GM23338 (cell line): ENCODE measurements at regions not wholly inside any gene's neighbourhood (a gene's known extent, or its start where the extent isn't known, plus 50 kb on each side); places are given as distances from the start of the nearest gene placed in this dataset.

ENCODE experiments used
- ATAC-seq: fragments of 200-7000 bp; cut with Tn5 transposase; 3 replicates; pipeline ENCODE4 v1.9.1; 2020
- DNase-seq: peaks from one replicate; pipeline ENCODE4 v3.0.0-alpha.2; 2015; ENCODE audit warnings: low spot score
- H2AFZ ChIP-seq: fragments of 200-600 bp; sonication (generic); 2 replicates; pipeline ENCODE4 v1.8.0; 2016; ENCODE audit warnings: antibody characterized with exemption, mild to moderate bottlenecking, moderate library complexity
- H3F3A ChIP-seq: fragments of 200-600 bp; sonication (generic); replicated peaks from 2 replicates; pipeline ENCODE4 v1.8.0; 2017; ENCODE audit warnings: antibody characterized with exemption, mixed run types, low read depth
- H3K27ac ChIP-seq: fragments of 200-600 bp; sonication (generic); 2 replicates; pipeline ENCODE4 v1.6.1; 2016; ENCODE audit warnings: low read depth
- H3K27me3 ChIP-seq: fragments of 200-600 bp; sonication (generic); 2 replicates; pipeline ENCODE4 v1.8.0; 2016; ENCODE audit warnings: mild to moderate bottlenecking, mixed run types, moderate library complexity; ENCODE audit not compliant: insufficient read depth
- H3K36me3 ChIP-seq: fragments of 200-600 bp; sonication (generic); 2 replicates; pipeline ENCODE4 v1.8.0; 2016; ENCODE audit warnings: mild to moderate bottlenecking; ENCODE audit not compliant: insufficient read depth
- H3K4me1 ChIP-seq: fragments of 200-600 bp; sonication (generic); 2 replicates; pipeline ENCODE4 v1.8.0; 2016; ENCODE audit warnings: mild to moderate bottlenecking, moderate library complexity; ENCODE audit not compliant: insufficient read depth
- H3K4me2 ChIP-seq: fragments of 200-600 bp; sonication (generic); 2 replicates; pipeline ENCODE4 v1.7.1; 2017; ENCODE audit warnings: mixed run types
- H3K4me3 ChIP-seq: fragments of 200-600 bp; sonication (generic); 2 replicates; pipeline ENCODE4 v1.6.1; 2016; ENCODE audit warnings: mixed run types
- H3K79me2 ChIP-seq: fragments of 200-600 bp; sonication (generic); replicated peaks from 2 replicates; pipeline ENCODE4 v1.8.0; 2017; ENCODE audit warnings: mild to moderate bottlenecking; ENCODE audit not compliant: insufficient read depth
- H3K9me2 ChIP-seq: fragments of 200-600 bp; sonication (generic); 2 replicates; pipeline ENCODE4 v1.8.0; 2017; ENCODE audit not compliant: insufficient read depth
- H4K20me1 ChIP-seq: fragments of 200-600 bp; sonication (generic); replicated peaks from 2 replicates; pipeline ENCODE4 v1.8.0; 2017; ENCODE audit warnings: mild to moderate bottlenecking; ENCODE audit not compliant: insufficient read depth
- H3K27ac Mint-ChIP-seq: 2 replicates; pipeline ENCODE4 v1.8.0; 2020; ENCODE audit warnings: inconsistent platforms, mild to moderate bottlenecking, moderate library complexity, mixed read lengths
- H3K27me3 Mint-ChIP-seq: 3 replicates; pipeline ENCODE4 v1.8.0; 2022; ENCODE audit warnings: low read depth, mild to moderate bottlenecking, moderate library complexity, mixed read lengths, inconsistent platforms; ENCODE audit not compliant: insufficient read depth, poor library complexity
- H3K36me3 Mint-ChIP-seq: 3 replicates; pipeline ENCODE4 v1.8.0; 2021; ENCODE audit warnings: low read depth, mild to moderate bottlenecking, inconsistent platforms, moderate library complexity, mixed read lengths
- H3K4me1 Mint-ChIP-seq: 3 replicates; pipeline ENCODE4 v1.8.0; 2020; ENCODE audit warnings: mild to moderate bottlenecking, inconsistent platforms, mixed read lengths
- H3K4me3 Mint-ChIP-seq: 3 replicates; pipeline ENCODE4 v1.8.0; 2021; ENCODE audit warnings: moderate library complexity, mild to moderate bottlenecking, inconsistent platforms, mixed read lengths
- H3K9me3 Mint-ChIP-seq: 3 replicates; pipeline ENCODE4 v1.8.0; 2020; ENCODE audit warnings: moderate library complexity, mild to moderate bottlenecking, inconsistent platforms, mixed read lengths
- CREB1 ChIP-seq: fragments of 250-450 bp; sonication (Bioruptor Pico); IDR thresholded peaks from 2 replicates; pipeline ENCODE4 v1.5.0; 2020; ENCODE audit warnings: low read depth, mild to moderate bottlenecking, moderate library complexity
- CTCF ChIP-seq, 2 experiments: fragments of 200-600 bp in 1 of 2; sonication (generic) in 1 of 2; conservative IDR thresholded peaks; 2 replicates each; pipeline versions ENCODE4 v1.5.1 to v1.6.1; 2016 to 2017; ENCODE audit warnings: antibody characterized with exemption in 2 of 2, low read depth in 2 of 2, mild to moderate bottlenecking in 2 of 2, moderate library complexity in 1 of 2
- ETS1 ChIP-seq: IDR thresholded peaks from 2 replicates; pipeline ENCODE4 v1.6.1; 2016; ENCODE audit warnings: antibody characterized with exemption
- EZH2 ChIP-seq: fragments of 200-600 bp; sonication (generic); IDR thresholded peaks from one replicate; pipeline ENCODE4 v1.8.0; 2017; ENCODE audit warnings: antibody characterized with exemption, mild to moderate bottlenecking, low read depth; ENCODE audit not compliant: unreplicated experiment
- EZH2phosphoT487 ChIP-seq: fragments of 200-600 bp; sonication (generic); IDR thresholded peaks from one replicate; pipeline ENCODE4 v1.8.1; 2018; ENCODE audit warnings: antibody characterized with exemption; ENCODE audit not compliant: unreplicated experiment
- JUNB ChIP-seq: IDR thresholded peaks from one replicate; pipeline ENCODE4 v1.6.1; 2016; ENCODE audit warnings: antibody characterized with exemption; ENCODE audit not compliant: unreplicated experiment
- NANOG ChIP-seq: IDR thresholded peaks from 2 replicates; pipeline ENCODE4 v1.6.1; 2016; ENCODE audit warnings: antibody characterized with exemption, borderline replicate concordance
- POLR2AphosphoS5 ChIP-seq: IDR thresholded peaks from 2 replicates; pipeline ENCODE4 v1.6.1; 2016; ENCODE audit warnings: antibody characterized with exemption, low read depth
- ZNF114 ChIP-seq: fragments of 250-450 bp; sonication (Bioruptor Pico); IDR thresholded peaks from 2 replicates; pipeline ENCODE4 v1.5.0; 2020; ENCODE audit warnings: mild to moderate bottlenecking, moderate library complexity
- ZNF331 ChIP-seq: fragments of 250-450 bp; sonication (Bioruptor Pico); IDR thresholded peaks from 2 replicates; pipeline ENCODE4 v1.5.0; 2020; ENCODE audit warnings: low read depth, mild to moderate bottlenecking, moderate library complexity
- ZNF462 ChIP-seq: fragments of 250-450 bp; sonication (Bioruptor Pico); IDR thresholded peaks from 2 replicates; pipeline ENCODE4 v1.5.0; 2020; ENCODE audit warnings: mild to moderate bottlenecking, moderate library complexity

GRCh38 chr18:24629921-24630320 lies 169.5 kb downstream of the HRH4 start (continued):
- TF ChIP-seq ETS1: no peak
- TF ChIP-seq EZH2: no peak
- no peak for TF ChIP-seq EZH2phosphoT487
- TF ChIP-seq CREB1 (CRISPR knock-in tag): no peak
- no peak for TF ChIP-seq POLR2AphosphoS5
- no peak for TF ChIP-seq ZNF114

GRCh38 chr18:24630346-24630880 lies 170.0 kb downstream of the HRH4 start:
- DNase-seq (no peak), ATAC-seq (no peak)
- no peak overlapping the region for H3K27ac Mint-ChIP-seq
- Histone ChIP-seq H3K4me2 (no peak overlapping the region), H2AFZ (0 out of 2 replicates have a peak overlapping the region, but pooled peaks have one; percentile 43), H3K4me1 (peaks cover 7% of the 10 kb centered on the region), H3K79me2 (no peaks in the 10 kb centered on the region), H3K27ac (no peak overlapping the region), H3F3A (no peaks in the 10 kb centered on the region), H3K4me3 (no peak overlapping the region), H3K9me2 (no peaks in the 10 kb centered on the region), H4K20me1 (no peaks in the 10 kb centered on the region), H3K36me3 (no peaks in the 10 kb centered on the region), H3K27me3 (no peaks in the 10 kb centered on the region)
- peaks cover 6% of the 10 kb centered on the region for H3K4me1 Mint-ChIP-seq
- H3K27me3 Mint-ChIP-seq: no peaks in the 10 kb centered on the region
- no peak overlapping the region for H3K4me3 Mint-ChIP-seq
- H3K9me3 Mint-ChIP-seq: no peaks in the 10 kb centered on the region
- H3K36me3 Mint-ChIP-seq: no peaks in the 10 kb centered on the region
- TF ChIP-seq ZNF331 (CRISPR knock-in tag) (no peak), ZNF462 (CRISPR knock-in tag) (no peak), CTCF (conservative IDR thresholded peaks at IDR 0.05; ENCODE audit: low read depth in 2 of 2) (no peak), JUNB (no peak), POLR2AphosphoS5 (no peak), NANOG (no peak), ZNF114 (no peak), ETS1 (no peak), EZH2phosphoT487 (no peak), EZH2 (no peak)
